Neural crest cell (in vitro differentiated cells): ENCODE measurements at regions not wholly inside any gene's neighbourhood (a gene's known extent, or its start where the extent isn't known, plus 50 kb on each side); places are given as distances from the start of the nearest gene placed in this dataset.

Experiments
- DNase-seq: peaks from one replicate; pipeline ENCODE4 v3.0.0; 2021; ENCODE audit warnings: low read depth, mixed read lengths, low spot score
- H3K27ac Mint-ChIP-seq: one replicate; pipeline ENCODE4 v1.8.0; 2021; ENCODE audit warnings: mild to moderate bottlenecking, mixed read lengths; ENCODE audit not compliant: unreplicated experiment
- H3K27me3 Mint-ChIP-seq: 2 replicates; pipeline ENCODE4 v1.8.0; 2021; ENCODE audit warnings: low read depth, mild to moderate bottlenecking, mixed read lengths
- H3K36me3 Mint-ChIP-seq: 2 replicates; pipeline ENCODE4 v1.8.0; 2021; ENCODE audit warnings: low read depth, mild to moderate bottlenecking, mixed read lengths
- H3K4me1 Mint-ChIP-seq: 2 replicates; pipeline ENCODE4 v1.8.0; 2021; ENCODE audit warnings: mixed read lengths
- H3K4me3 Mint-ChIP-seq: one replicate; pipeline ENCODE4 v1.8.0; 2021; ENCODE audit warnings: mild to moderate bottlenecking, mixed read lengths
- H3K9me3 Mint-ChIP-seq: 2 replicates; pipeline ENCODE4 v1.8.0; 2021; ENCODE audit warnings: mixed read lengths
- TF ChIP-seq, protein P1 (sequence below): fragments of 200-600 bp; sonication (generic); conservative IDR thresholded peaks from 2 replicates; pipeline ENCODE4 v1.5.0; 2021; ENCODE audit warnings: antibody characterized with exemption, mild to moderate bottlenecking

DNA sequence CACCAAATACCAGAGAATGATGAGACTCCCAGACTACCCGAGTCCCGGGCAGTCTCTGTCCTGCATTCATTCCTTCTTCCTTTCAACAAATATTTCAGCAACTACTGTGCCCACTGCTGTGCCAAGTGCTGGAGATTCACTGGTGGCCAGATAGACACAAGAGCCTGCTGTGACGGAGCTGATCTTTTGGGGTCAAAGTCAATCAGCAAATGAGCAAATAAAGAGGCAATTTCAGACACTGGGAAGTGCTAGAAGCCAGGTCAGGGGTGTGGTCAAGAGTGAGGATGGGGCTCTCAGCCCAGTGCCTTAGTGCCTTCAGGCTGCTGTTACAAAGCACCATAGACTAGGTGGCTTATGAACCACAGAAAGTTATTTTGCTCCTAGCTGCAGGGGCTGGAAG lies 104.9 kb upstream of the IQSEC1 start:
- peaks cover 15% of the 10 kb centered on the region for H3K9me3 Mint-ChIP-seq
- no peaks in the 10 kb centered on the region for H3K4me1 Mint-ChIP-seq
- H3K27me3 Mint-ChIP-seq: no peaks in the 10 kb centered on the region
- H3K27ac Mint-ChIP-seq: no peak overlapping the region
- TF ChIP-seq, protein P1, sequence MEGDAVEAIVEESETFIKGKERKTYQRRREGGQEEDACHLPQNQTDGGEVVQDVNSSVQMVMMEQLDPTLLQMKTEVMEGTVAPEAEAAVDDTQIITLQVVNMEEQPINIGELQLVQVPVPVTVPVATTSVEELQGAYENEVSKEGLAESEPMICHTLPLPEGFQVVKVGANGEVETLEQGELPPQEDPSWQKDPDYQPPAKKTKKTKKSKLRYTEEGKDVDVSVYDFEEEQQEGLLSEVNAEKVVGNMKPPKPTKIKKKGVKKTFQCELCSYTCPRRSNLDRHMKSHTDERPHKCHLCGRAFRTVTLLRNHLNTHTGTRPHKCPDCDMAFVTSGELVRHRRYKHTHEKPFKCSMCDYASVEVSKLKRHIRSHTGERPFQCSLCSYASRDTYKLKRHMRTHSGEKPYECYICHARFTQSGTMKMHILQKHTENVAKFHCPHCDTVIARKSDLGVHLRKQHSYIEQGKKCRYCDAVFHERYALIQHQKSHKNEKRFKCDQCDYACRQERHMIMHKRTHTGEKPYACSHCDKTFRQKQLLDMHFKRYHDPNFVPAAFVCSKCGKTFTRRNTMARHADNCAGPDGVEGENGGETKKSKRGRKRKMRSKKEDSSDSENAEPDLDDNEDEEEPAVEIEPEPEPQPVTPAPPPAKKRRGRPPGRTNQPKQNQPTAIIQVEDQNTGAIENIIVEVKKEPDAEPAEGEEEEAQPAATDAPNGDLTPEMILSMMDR: no peak
- H3K36me3 Mint-ChIP-seq: peaks cover 13% of the 10 kb centered on the region
- no peak for DNase-seq
- no peak overlapping the region for H3K4me3 Mint-ChIP-seq

DNA sequence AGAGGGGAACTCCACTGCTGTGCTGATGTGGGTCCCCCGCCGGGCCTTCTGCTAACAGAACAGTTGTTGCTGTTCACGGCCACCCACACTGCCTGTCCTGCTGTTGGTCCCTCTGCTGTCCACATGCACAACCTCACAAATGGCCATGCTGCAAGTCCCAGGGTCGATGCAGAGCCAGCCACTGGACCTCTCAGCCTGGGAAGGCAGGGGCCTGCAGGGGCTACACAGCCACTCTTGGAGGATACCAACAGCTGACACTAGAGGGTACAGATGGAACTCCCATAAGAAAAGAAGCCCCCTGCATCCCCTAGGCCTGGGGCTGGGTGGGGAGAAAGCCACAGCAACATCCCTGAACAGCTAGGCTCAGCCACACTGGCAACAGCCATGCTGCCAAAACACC lies 104.4 kb upstream of the IQSEC1 start:
- Mint-ChIP-seq H3K4me3 (no peak overlapping the region), H3K27ac (no peak overlapping the region), H3K4me1 (no peaks in the 10 kb centered on the region), H3K36me3 (peaks cover 13% of the 10 kb centered on the region), H3K9me3 (peaks cover 15% of the 10 kb centered on the region), H3K27me3 (no peaks in the 10 kb centered on the region)
- TF ChIP-seq, protein P1: no peak
- DNase-seq: no peak

DNA sequence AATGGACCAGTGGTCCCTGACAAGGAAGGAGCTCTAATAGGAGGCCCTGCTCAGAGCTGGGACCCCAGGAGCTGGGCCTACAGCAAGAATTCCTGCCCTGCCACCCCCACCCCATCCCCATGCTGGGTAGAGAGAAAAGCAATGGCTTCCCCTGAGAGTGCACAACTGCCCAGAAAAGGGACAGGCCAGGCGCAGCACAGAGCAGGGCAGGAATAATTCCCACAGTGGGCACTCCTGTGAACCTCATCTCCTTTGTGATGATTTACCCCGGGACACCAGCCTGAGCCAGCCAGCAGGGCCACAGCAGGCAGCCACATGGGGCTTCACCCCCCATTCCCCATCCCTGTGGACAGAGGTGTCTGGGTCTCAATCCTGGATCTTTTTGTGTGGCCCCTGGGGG lies 104.0 kb upstream of the IQSEC1 start:
- Mint-ChIP-seq H3K27me3 (no peaks in the 10 kb centered on the region), H3K4me1 (peaks cover 2% of the 10 kb centered on the region), H3K9me3 (peaks cover 15% of the 10 kb centered on the region), H3K36me3 (peaks cover 13% of the 10 kb centered on the region), H3K4me3 (no peak overlapping the region), H3K27ac (no peak overlapping the region)
- TF ChIP-seq, protein P1: no peak
- DNase-seq: no peak

DNA sequence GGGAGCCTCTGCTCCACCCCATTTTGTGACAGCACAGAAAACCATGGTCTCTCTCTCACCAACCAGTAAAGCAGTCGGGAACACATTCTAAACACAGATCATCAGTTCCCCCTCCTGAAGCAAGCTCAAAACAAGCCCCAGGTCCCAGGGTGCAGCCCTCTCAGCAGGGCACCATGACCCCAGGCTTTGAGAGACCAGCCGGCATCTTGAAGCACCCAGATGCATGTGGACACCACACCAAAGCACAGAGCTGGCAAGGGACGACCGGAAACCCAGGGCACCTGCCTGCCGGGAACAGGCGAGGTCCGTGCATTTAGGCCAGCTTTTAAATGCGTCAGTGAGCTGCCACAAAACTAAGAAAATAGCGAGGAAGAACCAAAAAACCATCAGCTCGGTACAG lies 103.2 kb upstream of the IQSEC1 start:
- no peak overlapping the region for H3K4me3 Mint-ChIP-seq
- H3K27ac Mint-ChIP-seq: no peak overlapping the region
- H3K27me3 Mint-ChIP-seq: no peaks in the 10 kb centered on the region
- no peak for DNase-seq
- H3K36me3 Mint-ChIP-seq: peaks cover 13% of the 10 kb centered on the region
- peaks cover 15% of the 10 kb centered on the region for H3K9me3 Mint-ChIP-seq
- H3K4me1 Mint-ChIP-seq: peaks cover 4% of the 10 kb centered on the region
- TF ChIP-seq, protein P1: no peak

DNA sequence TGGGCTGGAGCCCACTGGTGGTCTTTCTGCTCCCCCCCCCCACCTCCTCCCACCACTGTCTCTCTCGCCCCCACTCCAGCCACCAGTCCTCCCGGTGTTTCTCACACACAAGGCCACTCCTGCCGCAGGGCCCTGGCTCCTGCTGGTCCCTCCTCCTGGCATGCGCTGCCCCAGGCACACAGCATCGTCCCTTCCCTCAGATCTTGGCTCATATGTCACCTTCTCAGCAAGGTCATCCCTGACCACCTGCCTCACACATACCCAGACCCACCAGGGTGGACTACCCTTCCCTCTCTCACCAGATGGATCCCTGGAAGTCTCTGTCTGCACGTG lies 101.5 kb upstream of the IQSEC1 start:
- Mint-ChIP-seq H3K4me1 (peaks cover 4% of the 10 kb centered on the region), H3K9me3 (peaks cover 10% of the 10 kb centered on the region), H3K4me3 (no peak overlapping the region), H3K36me3 (peaks cover 13% of the 10 kb centered on the region), H3K27ac (no peak overlapping the region), H3K27me3 (no peaks in the 10 kb centered on the region)
- TF ChIP-seq, protein P1: no peak
- DNase-seq: no peak
